ENCODE measurements at regions not wholly inside any gene's neighbourhood (a gene's known extent, or its start where the extent isn't known, plus 50 kb on each side); places are given as distances from the start of the nearest gene placed in this dataset.
"Not testable (repeated sequence)": the region's sequence is repeated elsewhere in the genome, so short reads cannot be mapped to it uniquely, and the experiment has no call there.

- not testable (repeated sequence) for H3K27ac ChIP-seq (ENCODE audit: low read depth, low read length); H3K4me3 ChIP-seq (ENCODE audit: low read length); H3K27me3 ChIP-seq (ENCODE audit: control insufficient read depth, insufficient read depth, low read length, poor library complexity, severe bottlenecking); H3K4me3 Mint-ChIP-seq; H3K27me3 Mint-ChIP-seq (ENCODE audit: insufficient read depth); H3K9ac ChIP-seq (ENCODE audit: extremely low read depth, low read length, poor library complexity, severe bottlenecking); H3K4me1 ChIP-seq (ENCODE audit: control insufficient read depth, insufficient read depth, low read length); H3K4me1 Mint-ChIP-seq; H3K36me3 Mint-ChIP-seq (ENCODE audit: low read depth); H3K27ac Mint-ChIP-seq; H3K9me3 ChIP-seq (ENCODE audit: control insufficient read depth, low read length); H3K36me3 ChIP-seq (ENCODE audit: control insufficient read depth, insufficient read depth, low read length)
- H3K9me3 Mint-ChIP-seq: peaks cover 64% of the 10 kb centered on the region
- 81% methylated on average over 10 of the region's 10 CpGs; no CpG with 5 or more reads in 1 of the 2 experiments for WGBS, 2 experiments (ENCODE audit: insufficient coverage in 1 of 2, insufficient read length in 1 of 2)
- TF ChIP-seq, protein P1, sequence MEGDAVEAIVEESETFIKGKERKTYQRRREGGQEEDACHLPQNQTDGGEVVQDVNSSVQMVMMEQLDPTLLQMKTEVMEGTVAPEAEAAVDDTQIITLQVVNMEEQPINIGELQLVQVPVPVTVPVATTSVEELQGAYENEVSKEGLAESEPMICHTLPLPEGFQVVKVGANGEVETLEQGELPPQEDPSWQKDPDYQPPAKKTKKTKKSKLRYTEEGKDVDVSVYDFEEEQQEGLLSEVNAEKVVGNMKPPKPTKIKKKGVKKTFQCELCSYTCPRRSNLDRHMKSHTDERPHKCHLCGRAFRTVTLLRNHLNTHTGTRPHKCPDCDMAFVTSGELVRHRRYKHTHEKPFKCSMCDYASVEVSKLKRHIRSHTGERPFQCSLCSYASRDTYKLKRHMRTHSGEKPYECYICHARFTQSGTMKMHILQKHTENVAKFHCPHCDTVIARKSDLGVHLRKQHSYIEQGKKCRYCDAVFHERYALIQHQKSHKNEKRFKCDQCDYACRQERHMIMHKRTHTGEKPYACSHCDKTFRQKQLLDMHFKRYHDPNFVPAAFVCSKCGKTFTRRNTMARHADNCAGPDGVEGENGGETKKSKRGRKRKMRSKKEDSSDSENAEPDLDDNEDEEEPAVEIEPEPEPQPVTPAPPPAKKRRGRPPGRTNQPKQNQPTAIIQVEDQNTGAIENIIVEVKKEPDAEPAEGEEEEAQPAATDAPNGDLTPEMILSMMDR (conservative IDR thresholded peaks at IDR 0.05): peak; percentile 69
- DNase-seq: peak; percentile 68
Observed at GRCh38 chrX:142606629-142607028, 401.5 kb upstream of the MAGEC2 start.

DNA sequence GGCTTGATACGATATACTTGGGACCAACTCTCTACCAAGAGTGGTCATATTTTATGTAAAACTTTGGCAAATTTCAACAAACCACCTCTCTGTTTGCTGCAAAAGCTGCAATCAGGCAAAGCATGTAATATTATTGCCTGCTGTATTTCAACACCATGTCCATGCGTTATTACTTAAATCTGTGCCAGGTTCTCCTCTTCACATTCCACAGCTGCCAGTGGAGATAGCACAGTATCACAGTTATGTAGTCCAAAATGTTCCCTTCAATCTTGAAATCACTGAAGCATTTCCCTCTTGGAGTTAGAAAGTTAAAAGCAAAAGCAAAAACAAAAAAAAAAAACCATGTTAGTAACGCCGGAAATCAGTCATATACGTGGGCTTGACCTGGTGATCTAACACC is 396.7 kb upstream of the MAGEC2 start:
- 87 to 100% methylated on average over 1 to 5 of the region's 5 CpGs for WGBS, 2 experiments (ENCODE audit: insufficient coverage in 1 of 2, insufficient read length in 1 of 2)
- Mint-ChIP-seq H3K9me3 (peaks cover 60% of the 10 kb centered on the region), H3K27me3 (ENCODE audit: insufficient read depth) (no peaks in the 10 kb centered on the region), H3K27ac (no peak overlapping the region), H3K36me3 (ENCODE audit: low read depth) (no peaks in the 10 kb centered on the region), H3K4me3 (no peak overlapping the region), H3K4me1 (no peaks in the 10 kb centered on the region)
- Histone ChIP-seq H3K4me1 (ENCODE audit: control insufficient read depth, insufficient read depth, low read length) (no peaks in the 10 kb centered on the region), H3K4me3 (ENCODE audit: low read length) (no peak overlapping the region), H3K27me3 (ENCODE audit: control insufficient read depth, insufficient read depth, low read length, poor library complexity, severe bottlenecking) (no peaks in the 10 kb centered on the region), H3K36me3 (ENCODE audit: control insufficient read depth, insufficient read depth, low read length) (no peaks in the 10 kb centered on the region), H3K9ac (ENCODE audit: extremely low read depth, low read length, poor library complexity, severe bottlenecking) (no peak overlapping the region), H3K27ac (ENCODE audit: low read depth, low read length) (no peak overlapping the region), H3K9me3 (ENCODE audit: control insufficient read depth, low read length) (no peaks in the 10 kb centered on the region)
- TF ChIP-seq, protein P1 (conservative IDR thresholded peaks at IDR 0.05): no peak
- no peak for DNase-seq

- Histone ChIP-seq H3K27me3 (ENCODE audit: control insufficient read depth, insufficient read depth, low read length, poor library complexity, severe bottlenecking) (no peaks in the 10 kb centered on the region), H3K9ac (ENCODE audit: extremely low read depth, low read length, poor library complexity, severe bottlenecking) (no peak overlapping the region), H3K4me3 (ENCODE audit: low read length) (no peak overlapping the region), H3K27ac (ENCODE audit: low read depth, low read length) (no peak overlapping the region), H3K36me3 (ENCODE audit: control insufficient read depth, insufficient read depth, low read length) (no peaks in the 10 kb centered on the region), H3K4me1 (ENCODE audit: control insufficient read depth, insufficient read depth, low read length) (no peaks in the 10 kb centered on the region), H3K9me3 (ENCODE audit: control insufficient read depth, low read length) (no peaks in the 10 kb centered on the region)
- Mint-ChIP-seq H3K27ac (no peak overlapping the region), H3K4me3 (no peak overlapping the region), H3K4me1 (no peaks in the 10 kb centered on the region), H3K27me3 (ENCODE audit: insufficient read depth) (no peaks in the 10 kb centered on the region), H3K36me3 (ENCODE audit: low read depth) (no peaks in the 10 kb centered on the region), H3K9me3 (peaks cover 58% of the 10 kb centered on the region)
- DNase-seq: no peak
- 96% methylated on average over 6 of the region's 7 CpGs; no CpG with 5 or more reads in 1 of the 2 experiments for WGBS, 2 experiments (ENCODE audit: insufficient coverage in 1 of 2, insufficient read length in 1 of 2)
- TF ChIP-seq, protein P1 (conservative IDR thresholded peaks at IDR 0.05): no peak
Observed at GRCh38 chrX:142593361-142593862, 388.3 kb upstream of the MAGEC2 start.
